NOMO-1 treated with DMSO at 0.1 percent for 48 hours (cell line): ENCODE measurements at regions not wholly inside any gene's neighbourhood (a gene's known extent, or its start where the extent isn't known, plus 50 kb on each side); places are given as distances from the start of the nearest gene placed in this dataset.

Source experiments
- DNase-seq: peaks from one replicate; lab custom pipeline; 2025; ENCODE audit not compliant: unreplicated experiment; lab: John Stamatoyannopoulos, UW

GRCh38 chr14:61847861-61848260 lies 85.6 kb downstream of the SNAPC1 start:
- DNase-seq, result no peak

DNA sequence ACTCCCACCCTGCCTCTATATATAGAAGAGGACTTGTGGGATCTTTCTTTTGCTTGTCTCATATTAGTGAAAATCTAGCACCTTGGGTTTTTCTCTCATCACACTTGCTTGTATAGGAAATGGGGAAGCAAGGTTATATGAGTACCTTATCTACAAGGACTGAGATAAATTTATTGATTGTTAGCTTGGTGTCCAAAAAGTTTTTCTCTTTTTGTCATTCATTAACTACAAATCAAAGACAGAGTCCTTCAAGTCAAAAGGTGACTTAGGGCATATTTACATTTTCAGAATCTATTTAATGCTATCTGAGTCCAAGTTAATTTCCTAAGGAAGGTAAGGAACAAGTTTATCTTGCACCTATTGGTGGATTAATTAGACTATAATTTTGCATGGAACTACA lies 92.7 kb downstream of the SNAPC1 start:
- DNase-seq, result no peak

- peak; percentile 78 for DNase-seq
These were observed 98.2 kb downstream of the SNAPC1 start for GRCh38 chr14:61860294-61860918.

DNA sequence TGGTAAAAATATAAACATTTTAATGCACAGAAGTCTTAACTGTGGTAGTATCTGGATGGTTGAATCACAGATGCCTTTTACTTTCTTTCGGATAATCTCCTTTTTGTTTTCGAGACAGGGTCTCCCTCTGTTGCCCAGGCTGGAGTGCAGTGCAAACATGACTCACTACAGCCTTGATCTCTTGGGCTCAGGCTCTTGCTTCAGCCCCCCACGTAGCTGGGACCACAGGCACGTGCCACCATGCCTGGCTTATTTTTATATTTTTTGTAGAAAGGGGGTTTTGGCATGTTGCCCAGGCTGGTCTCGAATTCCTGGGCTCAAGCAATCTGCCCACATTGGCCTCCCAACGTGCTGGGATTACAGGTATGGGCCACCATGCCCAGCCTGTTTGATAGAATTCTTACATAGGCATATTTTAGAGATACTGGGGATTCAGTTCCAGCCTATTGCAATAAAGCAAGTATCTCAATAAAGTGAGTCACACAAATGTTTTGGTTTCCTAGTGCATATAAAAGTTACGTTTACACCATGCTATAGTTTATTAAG lies 99.2 kb downstream of the SNAPC1 start:
- no peak for DNase-seq

DNA sequence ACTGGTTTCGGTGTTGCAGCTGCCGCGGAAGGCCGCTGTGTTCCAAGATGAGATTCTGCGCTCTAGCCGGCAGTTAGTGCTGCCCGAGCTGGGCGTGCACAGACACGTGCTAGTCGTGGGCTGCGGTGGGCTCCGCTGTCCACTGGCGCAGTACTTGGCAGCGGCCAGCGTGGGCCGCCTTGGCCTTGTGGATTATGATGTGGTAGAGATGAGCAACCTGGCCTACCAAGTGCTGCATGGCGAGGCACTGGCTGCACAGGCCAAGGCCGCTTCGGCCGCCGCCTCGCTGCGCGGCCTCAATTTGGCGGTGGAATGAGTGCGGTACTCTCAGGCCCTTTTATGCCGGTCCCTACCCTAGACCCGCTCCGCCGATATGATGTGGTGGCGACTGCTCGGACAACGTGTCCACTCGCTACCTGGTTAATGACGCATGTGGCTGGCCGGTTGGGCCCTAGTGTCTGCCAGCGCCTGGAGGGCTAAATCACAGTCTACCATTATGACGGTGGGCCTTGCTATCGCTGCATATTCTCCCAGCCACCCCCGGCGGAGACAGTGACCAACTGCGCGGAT lies 102.2 kb downstream of the SNAPC1 start:
- no peak for DNase-seq

GRCh38 chr14:61866932-61867920 lies 105.0 kb downstream of the SNAPC1 start:
- DNase-seq, result peak; percentile 91

- DNase-seq, result no peak
These were observed 106.6 kb downstream of the SNAPC1 start for GRCh38 chr14:61868846-61869245.

DNA sequence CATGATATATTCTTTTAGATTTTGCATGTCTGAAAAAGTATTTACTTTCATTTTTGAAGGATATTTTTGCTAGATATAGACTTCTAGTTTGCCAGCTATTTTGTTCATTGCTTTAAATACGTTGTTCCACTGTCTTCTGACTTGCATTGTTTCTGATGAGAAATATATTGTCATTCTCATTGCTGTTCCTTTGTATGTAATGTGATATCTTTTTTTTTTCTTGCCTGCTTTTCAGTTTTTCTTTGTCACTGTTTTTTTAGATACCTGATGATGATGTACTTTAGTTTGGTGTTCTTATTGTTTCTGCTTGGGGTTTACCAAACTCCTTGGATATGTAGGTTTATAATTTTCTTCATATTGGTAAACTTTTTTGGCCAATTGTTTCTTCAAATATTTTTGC lies 107.9 kb downstream of the SNAPC1 start:
- no peak for DNase-seq

DNA sequence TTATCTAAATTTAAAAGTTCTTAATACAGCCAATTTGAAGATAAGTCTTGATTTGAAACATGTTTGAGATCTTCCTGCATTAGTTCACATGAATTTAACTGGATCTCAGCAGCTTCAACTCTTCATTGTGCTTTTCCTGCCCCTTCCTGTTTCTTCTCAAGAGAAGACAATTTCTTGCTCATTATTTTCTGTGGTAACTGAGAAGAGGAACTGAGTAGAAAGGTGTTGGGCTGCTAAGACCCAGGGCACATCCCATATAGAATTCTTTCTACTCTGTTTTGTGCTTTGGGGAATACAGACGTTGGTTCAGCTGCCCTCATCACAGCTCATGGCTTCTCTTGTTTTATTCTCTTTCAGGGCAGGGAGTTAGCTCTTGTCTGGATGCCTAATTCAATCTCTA lies 110.2 kb downstream of the SNAPC1 start:
- DNase-seq, result peak; percentile 88

- DNase-seq, result no peak
These were observed 113.3 kb downstream of the SNAPC1 start for GRCh38 chr14:61875483-61875882.

- no peak for DNase-seq
These were observed 114.3 kb downstream of the SNAPC1 start for GRCh38 chr14:61876362-61877034.

DNA sequence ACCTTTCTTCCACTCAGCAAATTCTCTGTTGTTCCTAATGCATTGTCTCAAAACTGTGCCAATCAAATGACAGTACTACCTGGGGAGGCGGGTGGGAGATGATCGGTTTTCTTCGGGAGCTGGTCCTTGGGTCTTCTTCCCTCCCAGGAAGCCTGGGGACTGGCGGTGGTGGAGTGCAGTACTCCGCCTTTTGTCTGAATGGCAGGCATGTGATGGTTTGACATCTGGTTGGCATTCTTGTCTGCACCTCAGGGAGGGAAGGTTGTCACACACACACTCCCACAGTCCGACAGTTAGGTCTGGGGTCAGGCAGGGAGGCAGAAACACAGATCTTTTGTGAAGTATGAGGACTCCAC lies 114.8 kb downstream of the SNAPC1 start:
- no peak for DNase-seq

GRCh38 chr14:61877768-61878167 lies 115.5 kb downstream of the SNAPC1 start:
- DNase-seq, result no peak

- DNase-seq, result no peak
These were observed 116.7 kb downstream of the SNAPC1 start for GRCh38 chr14:61878931-61879330.

GRCh38 chr14:61881046-61881445 lies 118.8 kb downstream of the SNAPC1 start:
- no peak for DNase-seq

DNA sequence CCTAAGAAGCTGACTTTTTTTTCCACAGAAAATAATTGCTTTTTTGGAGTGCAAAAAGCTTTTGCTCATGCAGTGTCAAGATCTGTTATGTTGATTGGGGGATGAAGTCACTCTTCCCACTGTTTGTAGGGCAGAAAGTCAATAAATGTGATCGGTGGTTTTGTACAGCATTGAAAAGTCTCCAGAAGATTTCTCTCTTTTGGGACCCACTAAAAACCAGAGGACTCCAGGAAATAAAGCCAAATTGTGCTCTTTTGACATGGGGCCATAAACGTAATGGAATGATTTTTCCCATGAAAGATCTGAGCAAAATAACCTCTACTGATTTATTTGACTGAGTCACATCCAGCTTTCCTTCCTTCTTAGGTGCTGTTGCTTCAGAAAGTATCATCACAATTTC lies 122.5 kb downstream of the SNAPC1 start:
- no peak for DNase-seq

DNA sequence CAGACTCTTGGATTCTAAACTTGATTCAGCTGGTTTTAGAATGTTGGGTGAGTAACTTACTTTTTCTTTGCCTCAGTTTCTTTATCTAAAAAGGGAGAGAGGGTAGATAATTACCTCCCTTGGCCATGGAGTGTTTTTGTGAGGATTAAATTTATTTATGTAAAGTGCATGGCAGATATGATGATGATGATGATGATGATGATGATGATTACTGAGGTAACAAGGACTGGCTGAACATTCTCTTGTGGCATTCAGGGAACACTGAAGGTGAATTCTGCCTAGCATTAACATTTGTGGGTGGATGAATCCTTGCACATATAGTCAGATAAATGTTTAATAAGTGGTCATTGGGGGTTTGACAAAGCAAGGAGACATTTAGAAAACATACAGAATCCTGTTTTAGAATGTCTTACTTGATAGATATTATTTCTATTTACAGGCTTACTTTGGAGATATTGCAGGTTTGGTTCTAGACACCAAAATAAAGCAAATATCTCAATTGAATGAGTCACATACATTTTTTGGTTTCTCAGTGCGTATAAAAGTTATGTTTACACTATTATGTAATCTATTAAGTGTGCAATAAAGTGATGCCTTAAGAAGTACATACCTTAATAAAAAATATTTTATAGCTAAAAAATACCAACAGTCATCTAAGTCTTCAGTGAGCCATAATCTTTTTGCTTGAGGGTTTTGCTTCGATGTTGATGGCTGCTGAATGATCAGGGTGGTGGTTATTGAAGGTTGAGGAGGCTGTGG lies 123.2 kb downstream of the SNAPC1 start:
- no peak for DNase-seq

GRCh38 chr14:61887628-61888027 lies 125.4 kb downstream of the SNAPC1 start:
- no peak for DNase-seq

- DNase-seq, result peak; percentile 93
These were observed 127.7 kb downstream of the SNAPC1 start for GRCh38 chr14:61889914-61890351.

- no peak for DNase-seq
These were observed 128.9 kb downstream of the SNAPC1 start for GRCh38 chr14:61891170-61891569.
